ENCODE measurements at regions not wholly inside any gene's neighbourhood (a gene's known extent, or its start where the extent isn't known, plus 50 kb on each side); places are given as distances from the start of the nearest gene placed in this dataset.

- TF ChIP-seq ZNF622 (IDR thresholded peaks at IDR 0.05): no peak
Observed at GRCh38 chr13:44075113-44075512, 195.4 kb downstream of the LACC1 start (continued).

GRCh38 chr13:44078806-44079376 lies 199.2 kb downstream of the LACC1 start:
- in situ Hi-C loops (cut with MboI): no loop called here

More at GRCh38 chr13:44078806-44079376, 199.2 kb downstream of the LACC1 start:
- ATAC-seq (no peak), DNase-seq (ENCODE audit: low read depth, low spot score) (no peak), FAIRE-seq (no peak)
- Histone ChIP-seq H3K27ac (ENCODE audit: control insufficient read depth, insufficient read depth) (no peak overlapping the region), H3K27me3 (replicated peaks in 1 of 2; ENCODE audit: control insufficient read depth in 2 of 2, insufficient read depth in 2 of 2, low read length in 1 of 2) (no peaks in the 10 kb centered on the region), H3K9me3 (replicated peaks; ENCODE audit: control insufficient read depth, insufficient read depth, low read length) (no peaks in the 10 kb centered on the region), H3K4me2 (ENCODE audit: control insufficient read depth, insufficient read depth) (no peak overlapping the region), H3K79me2 (ENCODE audit: control insufficient read depth, insufficient read depth, low read length) (no peaks in the 10 kb centered on the region), H3K36me3 (ENCODE audit: control insufficient read depth in 2 of 2, insufficient read depth in 2 of 2, low read length in 1 of 2) (no peaks in the 10 kb centered on the region), H3K4me1 (ENCODE audit: control insufficient read depth, insufficient read depth, low read length) (no peaks in the 10 kb centered on the region), H3K4me3 (no peak overlapping the region), H4K20me1 (ENCODE audit: control insufficient read depth, insufficient read depth) (no peaks in the 10 kb centered on the region), H3K9ac (ENCODE audit: control insufficient read depth, insufficient read depth, low read length) (no peak overlapping the region), H2AFZ (ENCODE audit: control insufficient read depth, low read depth, low read length) (no peak overlapping the region)
- BruUV-seq (replicated peaks): no TSS peak
- RAD21 ChIA-PET (ENCODE audit: unreplicated experiment): no interaction called here
- CTCF ChIA-PET: no interaction called here
- TF ChIP-seq ZBED1 (IDR thresholded peaks at IDR 0.05; ENCODE audit: borderline replicate concordance) (no peak), PAX5 (IDR thresholded peaks at IDR 0.05; ENCODE audit: borderline replicate concordance, low read depth, low read length) (no peak), BHLHE40 (IDR thresholded peaks at IDR 0.05; ENCODE audit: borderline replicate concordance in 1 of 2, low read depth in 2 of 2, low read length in 1 of 2) (no peak), EGR1 (IDR thresholded peaks at IDR 0.05; ENCODE audit: borderline replicate concordance in 1 of 2, low read depth in 2 of 2, low read length in 2 of 2) (no peak), EED (IDR thresholded peaks at IDR 0.05; ENCODE audit: low read depth) (no peak), MAX (IDR thresholded peaks at IDR 0.05; ENCODE audit: low read depth, low read length) (no peak), ZNF24 (IDR thresholded peaks at IDR 0.05) (no peak)
- TF ChIP-seq, protein P1, sequence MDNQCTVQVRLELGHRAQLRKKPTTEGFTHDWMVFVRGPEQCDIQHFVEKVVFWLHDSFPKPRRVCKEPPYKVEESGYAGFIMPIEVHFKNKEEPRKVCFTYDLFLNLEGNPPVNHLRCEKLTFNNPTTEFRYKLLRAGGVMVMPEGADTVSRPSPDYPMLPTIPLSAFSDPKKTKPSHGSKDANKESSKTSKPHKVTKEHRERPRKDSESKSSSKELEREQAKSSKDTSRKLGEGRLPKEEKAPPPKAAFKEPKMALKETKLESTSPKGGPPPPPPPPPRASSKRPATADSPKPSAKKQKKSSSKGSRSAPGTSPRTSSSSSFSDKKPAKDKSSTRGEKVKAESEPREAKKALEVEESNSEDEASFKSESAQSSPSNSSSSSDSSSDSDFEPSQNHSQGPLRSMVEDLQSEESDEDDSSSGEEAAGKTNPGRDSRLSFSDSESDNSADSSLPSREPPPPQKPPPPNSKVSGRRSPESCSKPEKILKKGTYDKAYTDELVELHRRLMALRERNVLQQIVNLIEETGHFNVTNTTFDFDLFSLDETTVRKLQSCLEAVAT (IDR thresholded peaks at IDR 0.05): no peak
- SMC1A ChIA-PET (ENCODE audit: uncharacterized antibody, unreplicated experiment): no interaction called here
- POLR2A ChIA-PET: no interaction called here
- intact Hi-C loops (cut with micrococcal nuclease; ENCODE audit: unreplicated experiment): no loop called here
- 24% methylated on average over 5 of the region's 5 CpGs for WGBS (ENCODE audit: insufficient coverage, insufficient replicate concordance, low lambda C conversion rate, missing lambda C conversion rate)

Measured in GM12878 (cell line).